ENCODE measurements at regions not wholly inside any gene's neighbourhood (a gene's known extent, or its start where the extent isn't known, plus 50 kb on each side); places are given as distances from the start of the nearest gene placed in this dataset.

- Histone ChIP-seq H3K36me3 (ENCODE audit: insufficient read depth, low read length) (no peaks in the 10 kb centered on the region), H3K4me2 (ENCODE audit: low read length) (no peak overlapping the region), H3K79me2 (replicated peaks; ENCODE audit: insufficient read depth, low read length) (no peaks in the 10 kb centered on the region), H4K20me1 (ENCODE audit: insufficient read depth) (no peaks in the 10 kb centered on the region), H3K9ac (ENCODE audit: low read length) (no peak overlapping the region), H3F3A (ENCODE audit: insufficient read depth, low read length, poor library complexity, severe bottlenecking) (no peaks in the 10 kb centered on the region), H3K27me3 (ENCODE audit: insufficient read depth, low read depth, low read length) (no peaks in the 10 kb centered on the region), H3K4me3 (ENCODE audit: low read length) (no peak overlapping the region), H3K27ac (ENCODE audit: low read length) (no peak overlapping the region), H3K9me3 (ENCODE audit: low read length) (no peaks in the 10 kb centered on the region), H3K9me2 (ENCODE audit: insufficient read depth, low read length) (no peaks in the 10 kb centered on the region), H2AFZ (ENCODE audit: low read depth, low read length) (no peak overlapping the region)
- TF ChIP-seq RAD21 (conservative IDR thresholded peaks at IDR 0.05) (no peak), MXI1 (conservative IDR thresholded peaks at IDR 0.05; ENCODE audit: poor library complexity, severe bottlenecking) (no peak), EZH2 (IDR thresholded peaks at IDR 0.05; ENCODE audit: borderline replicate concordance, insufficient read depth, low read length, poor library complexity, severe bottlenecking) (no peak), REST (IDR thresholded peaks at IDR 0.05; ENCODE audit: borderline replicate concordance) (no peak), CTCF (IDR thresholded peaks at IDR 0.05; ENCODE audit: poor library complexity, severe bottlenecking) (no peak), SMC3 (conservative IDR thresholded peaks at IDR 0.05; ENCODE audit: poor library complexity) (no peak), POLR2AphosphoS5 (IDR thresholded peaks at IDR 0.05) (no peak), TAF1 (IDR thresholded peaks at IDR 0.05; ENCODE audit: low read depth) (no peak), EP300 (conservative IDR thresholded peaks at IDR 0.05; ENCODE audit: poor library complexity, severe bottlenecking) (no peak)
These were observed 413.6 kb downstream of the CTTN start for GRCh38 chr11:70811915-70812314.

GRCh38 chr11:70812472-70812871, 414.1 kb downstream of the CTTN start:
- H3K9me2 ChIP-seq (ENCODE audit: insufficient read depth, low read length): no peaks in the 10 kb centered on the region
- H3K36me3 ChIP-seq (ENCODE audit: insufficient read depth, low read length): no peaks in the 10 kb centered on the region
- TF ChIP-seq MXI1 (conservative IDR thresholded peaks at IDR 0.05; ENCODE audit: poor library complexity, severe bottlenecking) (no peak), REST (IDR thresholded peaks at IDR 0.05; ENCODE audit: borderline replicate concordance) (no peak), RAD21 (conservative IDR thresholded peaks at IDR 0.05) (no peak), EZH2 (IDR thresholded peaks at IDR 0.05; ENCODE audit: borderline replicate concordance, insufficient read depth, low read length, poor library complexity, severe bottlenecking) (no peak), SMC3 (conservative IDR thresholded peaks at IDR 0.05; ENCODE audit: poor library complexity) (no peak), CTCF (IDR thresholded peaks at IDR 0.05; ENCODE audit: poor library complexity, severe bottlenecking) (no peak), TAF1 (IDR thresholded peaks at IDR 0.05; ENCODE audit: low read depth) (no peak), EP300 (conservative IDR thresholded peaks at IDR 0.05; ENCODE audit: poor library complexity, severe bottlenecking) (no peak), POLR2AphosphoS5 (IDR thresholded peaks at IDR 0.05) (no peak)

More at GRCh38 chr11:70812472-70812871, 414.1 kb downstream of the CTTN start:
- Histone ChIP-seq H3K9me3 (ENCODE audit: low read length) (no peaks in the 10 kb centered on the region), H3F3A (ENCODE audit: insufficient read depth, low read length, poor library complexity, severe bottlenecking) (no peaks in the 10 kb centered on the region), H4K20me1 (ENCODE audit: insufficient read depth) (no peaks in the 10 kb centered on the region), H3K9ac (ENCODE audit: low read length) (no peak overlapping the region), H2AFZ (ENCODE audit: low read depth, low read length) (no peak overlapping the region), H3K4me3 (ENCODE audit: low read length) (no peak overlapping the region), H3K27ac (ENCODE audit: low read length) (no peak overlapping the region), H3K79me2 (replicated peaks; ENCODE audit: insufficient read depth, low read length) (no peaks in the 10 kb centered on the region), H3K27me3 (ENCODE audit: insufficient read depth, low read depth, low read length) (no peaks in the 10 kb centered on the region), H3K4me2 (ENCODE audit: low read length) (no peak overlapping the region)
